Fibroblast of skin of scalp (primary cell): ENCODE measurements at regions not wholly inside any gene's neighbourhood (a gene's known extent, or its start where the extent isn't known, plus 50 kb on each side); places are given as distances from the start of the nearest gene placed in this dataset.
"Not testable (repeated sequence)": the region's sequence is repeated elsewhere in the genome, so short reads cannot be mapped to it uniquely, and the experiment has no call there.

Experiments
- DNase-seq: peaks from one replicate; pipeline ENCODE4 v3.0.0-alpha.2; 2013

DNA sequence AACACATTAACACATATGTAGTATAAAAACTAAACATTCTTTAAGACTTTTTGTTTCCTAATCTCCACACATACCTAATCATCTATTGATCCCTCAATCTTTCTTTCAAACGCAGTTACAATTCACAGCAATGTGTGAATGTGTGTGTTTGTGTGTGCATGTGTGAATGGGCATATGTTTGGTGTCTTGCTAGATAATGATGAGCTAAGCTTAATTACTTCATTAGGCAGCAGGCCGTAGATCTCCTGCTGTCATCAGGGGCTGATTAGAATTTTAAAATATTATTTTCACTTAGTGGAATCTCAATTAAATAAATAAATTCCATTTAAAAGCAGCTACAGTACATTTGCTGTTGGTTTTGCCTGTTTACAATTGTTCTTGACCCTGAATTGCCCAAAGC lies 187.8 kb upstream of the LHX8 start:
- DNase-seq: no peak

DNA sequence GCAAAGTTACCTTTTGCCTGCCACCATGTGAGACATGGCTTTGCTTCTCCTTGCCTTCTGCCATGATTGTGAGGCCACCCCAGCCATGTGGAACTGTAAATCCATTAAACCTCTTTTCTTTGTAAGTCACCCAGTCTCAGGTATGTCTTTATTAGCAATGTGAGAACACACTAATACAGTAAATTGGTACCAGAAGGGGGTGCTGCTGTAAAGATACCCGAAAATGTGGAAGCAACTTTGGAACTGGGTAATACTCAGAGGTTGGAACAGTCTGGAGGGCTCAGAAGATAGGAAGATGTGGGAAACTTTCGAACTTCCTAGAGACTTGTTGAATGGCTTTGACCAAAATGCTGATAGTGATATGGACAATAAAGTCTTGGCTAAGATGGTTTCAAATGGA lies 184.8 kb upstream of the LHX8 start:
- DNase-seq: not testable (repeated sequence)

DNA sequence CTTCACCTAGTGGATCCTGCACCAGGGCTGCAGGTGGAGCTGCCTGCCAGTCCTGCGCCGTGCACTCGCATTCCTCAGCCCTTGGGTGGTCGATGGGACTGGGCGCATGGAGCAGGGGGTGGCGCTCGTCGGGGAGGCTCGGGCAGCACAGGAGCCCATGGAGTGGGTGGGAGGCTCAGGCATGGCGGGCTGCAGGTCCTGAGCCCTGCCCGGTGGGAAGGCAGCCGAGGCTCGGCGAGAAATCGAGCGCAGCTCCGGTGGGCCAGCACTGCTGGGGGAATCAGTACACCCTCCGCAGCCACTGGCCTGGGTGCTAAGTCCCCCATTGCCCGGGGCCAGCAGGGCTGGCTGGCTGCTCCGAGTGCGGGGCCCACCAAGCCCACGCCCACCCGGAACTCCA lies 182.2 kb upstream of the LHX8 start:
- not testable (repeated sequence) for DNase-seq

DNA sequence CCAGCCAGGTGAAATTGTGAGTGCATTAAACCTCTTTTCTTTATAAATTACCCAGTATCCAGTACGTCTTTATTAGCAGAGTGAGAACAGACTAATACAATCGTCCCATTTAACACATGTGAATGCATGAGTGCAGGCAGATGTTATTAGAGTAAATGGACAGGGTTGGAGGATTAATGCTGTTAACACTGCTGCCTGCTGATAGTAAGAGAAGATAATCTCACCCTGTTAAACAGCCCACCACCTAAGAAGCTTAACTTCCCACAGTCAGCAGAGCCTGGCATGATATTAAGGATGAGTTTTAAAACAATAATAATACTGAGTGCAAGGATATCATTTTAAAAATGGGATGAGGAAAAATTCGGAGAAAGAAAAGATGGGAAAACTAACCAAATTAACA lies 181.4 kb upstream of the LHX8 start:
- DNase-seq: no peak

DNA sequence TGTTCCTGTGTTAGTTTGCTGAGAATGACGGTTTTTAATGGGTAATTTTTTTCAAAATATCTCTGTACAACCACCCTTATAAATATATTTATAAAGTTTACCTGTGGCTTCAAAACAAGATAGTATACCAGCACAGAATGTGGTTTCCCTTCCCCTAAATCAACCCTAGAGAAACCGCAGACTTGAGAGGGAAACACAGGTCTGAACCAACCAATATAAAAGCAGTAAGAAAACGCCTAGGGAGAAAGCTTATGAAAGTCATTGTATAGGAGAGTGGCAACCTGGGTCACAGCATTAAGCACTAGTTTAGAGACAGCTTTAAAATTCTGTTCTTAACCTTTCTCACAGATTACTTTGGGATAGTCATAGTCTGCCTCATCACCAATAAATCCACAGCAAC lies 180.6 kb upstream of the LHX8 start:
- no peak for DNase-seq

DNA sequence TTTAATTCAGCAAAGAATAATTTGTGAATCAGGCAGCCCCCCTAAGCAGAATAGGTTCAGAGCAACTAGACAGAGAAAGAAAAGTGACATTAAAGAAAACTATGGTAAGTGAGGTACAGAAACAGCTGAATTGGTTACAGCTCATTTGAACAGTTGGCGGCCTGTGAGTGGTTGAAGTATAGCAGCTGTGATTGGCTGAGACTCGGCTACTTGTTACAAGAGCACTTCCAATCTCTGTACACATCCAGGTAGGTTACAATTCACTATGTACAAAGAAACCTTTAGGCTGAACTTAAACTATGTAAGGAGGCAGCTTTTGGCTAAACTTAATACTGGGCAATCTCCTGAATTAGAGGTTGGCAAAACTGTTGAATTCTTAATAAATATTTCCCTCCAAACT lies 171.1 kb upstream of the LHX8 start:
- DNase-seq: no peak

DNA sequence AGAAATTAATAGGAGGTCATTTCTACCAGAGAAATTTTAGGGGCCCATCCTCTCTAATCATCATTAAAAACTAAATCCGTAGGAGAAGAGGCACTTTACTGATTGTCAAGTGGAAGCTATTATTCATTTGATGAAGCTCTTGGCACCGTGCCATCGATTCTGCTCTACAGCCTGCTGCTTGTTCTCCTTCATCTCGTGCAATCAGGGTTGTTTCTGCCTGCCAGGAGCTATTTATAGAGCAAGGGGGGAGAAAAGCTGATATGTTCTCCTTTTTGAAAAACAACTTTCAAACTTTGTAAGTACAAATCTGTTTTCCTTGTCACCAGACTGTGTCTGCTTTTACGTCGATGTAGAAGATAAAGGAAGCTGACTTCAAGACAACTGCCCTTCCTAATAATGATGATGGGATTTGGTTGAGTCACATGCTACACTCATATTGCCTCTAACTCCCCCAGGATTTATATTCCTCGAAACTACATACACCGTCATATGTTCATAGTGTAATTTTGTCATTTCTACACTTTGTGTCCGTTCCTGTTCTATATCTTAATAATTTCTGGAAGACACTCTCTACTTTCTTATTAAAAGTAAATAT lies 169.6 kb upstream of the LHX8 start:
- peak; percentile 15 for DNase-seq

DNA sequence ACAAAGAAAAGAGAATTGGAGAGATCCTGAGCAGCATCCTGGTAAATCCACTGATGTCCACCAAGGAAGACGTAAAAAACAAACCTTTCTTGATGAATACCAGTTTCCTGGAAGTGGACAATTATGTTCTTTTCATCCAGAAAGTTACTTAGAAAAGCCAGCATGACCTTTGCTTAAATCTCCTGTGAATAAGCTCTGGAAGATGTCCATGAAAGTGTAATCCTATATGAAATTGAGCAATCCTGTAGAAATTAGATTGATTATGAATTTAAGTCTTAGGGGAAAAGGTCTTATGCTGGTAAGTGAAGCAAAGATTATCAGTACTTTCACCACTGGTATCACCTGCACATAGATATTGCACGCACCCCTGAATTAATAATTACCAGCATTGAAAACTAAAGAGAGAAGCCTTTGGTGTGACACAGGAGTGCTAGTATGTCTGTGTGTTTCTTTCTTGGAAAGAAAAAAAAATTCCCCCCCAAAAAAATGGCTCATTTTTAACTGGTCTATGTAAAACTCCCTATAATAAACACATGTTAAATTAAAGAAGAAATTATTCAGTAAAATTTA lies 164.5 kb upstream of the LHX8 start:
- DNase-seq: no peak

DNA sequence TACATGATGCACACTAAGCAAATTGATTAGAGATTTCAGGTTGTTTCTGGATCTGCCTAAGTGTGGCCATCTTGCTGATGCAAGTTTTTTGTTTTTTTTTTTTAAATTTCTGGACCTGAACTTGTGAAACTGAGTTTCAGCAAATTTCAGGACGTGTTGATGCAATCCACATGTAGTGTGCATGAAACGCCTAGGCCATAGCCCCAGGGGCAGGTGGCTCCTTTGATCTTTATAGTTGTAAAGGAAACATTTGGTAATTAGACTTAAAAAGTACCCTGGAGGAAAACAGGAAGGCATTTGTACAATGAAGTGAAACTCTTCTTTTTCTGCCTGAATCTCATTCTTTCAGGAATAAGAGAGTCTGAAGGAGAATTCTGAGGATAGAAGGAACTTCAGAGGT lies 162.2 kb upstream of the LHX8 start:
- DNase-seq: no peak

DNA sequence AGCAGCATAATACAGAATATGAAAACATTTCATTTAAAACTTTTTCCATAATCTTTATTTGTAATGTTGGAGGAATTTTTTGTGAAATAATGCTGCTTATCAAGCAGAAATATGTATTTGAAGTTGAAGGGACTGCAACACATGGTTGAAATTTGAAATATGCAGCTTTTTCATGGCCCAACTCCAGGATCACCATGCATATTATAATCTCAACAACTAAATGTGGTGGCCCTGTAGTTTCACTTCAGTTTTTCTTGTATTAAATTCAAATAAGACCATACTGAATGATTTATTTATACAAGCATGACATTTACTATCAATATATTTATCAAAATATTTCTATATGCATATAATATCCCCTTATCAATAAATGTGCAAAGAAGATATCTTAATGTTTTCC lies 157.7 kb upstream of the LHX8 start:
- DNase-seq: no peak

DNA sequence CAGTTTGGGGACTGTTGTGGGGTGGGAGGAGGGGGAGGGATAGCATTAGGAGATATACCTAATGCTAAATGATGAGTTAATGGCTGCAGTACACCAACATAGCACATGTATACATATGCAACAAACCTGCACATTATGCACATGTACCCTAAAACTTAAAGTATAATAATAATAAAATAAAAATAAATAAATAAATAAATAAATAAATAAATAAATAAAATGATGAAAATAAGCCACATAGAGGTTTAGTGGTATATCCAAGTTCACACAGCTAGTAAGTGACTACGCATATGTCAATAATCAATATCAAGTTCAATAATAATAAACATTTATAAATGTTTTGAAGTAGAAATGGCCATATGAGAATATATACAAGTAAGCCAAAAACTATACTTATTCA lies 141.7 kb upstream of the LHX8 start:
- not testable (repeated sequence) for DNase-seq

DNA sequence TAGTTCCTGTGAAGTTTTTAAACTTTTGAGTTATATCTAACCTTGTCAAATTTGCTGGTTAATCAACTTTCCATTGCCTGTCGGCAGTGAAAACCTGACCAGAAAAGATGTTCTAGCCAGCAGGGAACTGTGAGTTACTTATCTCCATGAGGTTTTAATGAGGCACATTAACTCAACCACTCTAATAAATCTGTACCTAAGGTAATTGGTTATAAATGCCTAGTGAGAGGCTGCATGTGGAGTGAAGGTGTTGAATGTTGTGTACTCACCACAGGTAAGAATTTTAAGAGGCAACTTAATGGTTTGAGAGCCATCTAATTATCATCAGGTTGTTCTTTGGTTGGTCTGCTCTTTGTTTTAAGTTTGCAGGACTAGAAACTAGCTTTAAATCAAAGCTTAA lies 138.4 kb upstream of the LHX8 start:
- no peak for DNase-seq

DNA sequence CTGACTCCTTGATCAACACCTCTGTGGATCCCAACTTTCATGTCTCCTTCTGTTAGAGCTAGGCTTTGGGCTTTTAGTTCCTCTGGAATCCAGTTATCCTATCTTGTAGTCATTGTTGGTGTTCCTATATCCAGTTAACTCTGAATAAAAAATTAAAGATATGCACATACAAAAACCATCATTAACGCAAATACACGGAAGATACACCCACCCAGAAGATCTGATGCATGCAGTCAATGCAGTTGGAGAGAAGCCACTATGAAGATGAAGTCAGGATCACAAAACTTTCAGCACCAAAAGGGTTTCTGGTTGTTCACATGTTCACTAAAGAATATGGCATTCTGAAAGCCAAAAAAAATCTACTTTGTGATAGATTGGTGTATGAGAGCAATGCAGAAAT lies 123.6 kb upstream of the LHX8 start:
- no peak for DNase-seq

DNA sequence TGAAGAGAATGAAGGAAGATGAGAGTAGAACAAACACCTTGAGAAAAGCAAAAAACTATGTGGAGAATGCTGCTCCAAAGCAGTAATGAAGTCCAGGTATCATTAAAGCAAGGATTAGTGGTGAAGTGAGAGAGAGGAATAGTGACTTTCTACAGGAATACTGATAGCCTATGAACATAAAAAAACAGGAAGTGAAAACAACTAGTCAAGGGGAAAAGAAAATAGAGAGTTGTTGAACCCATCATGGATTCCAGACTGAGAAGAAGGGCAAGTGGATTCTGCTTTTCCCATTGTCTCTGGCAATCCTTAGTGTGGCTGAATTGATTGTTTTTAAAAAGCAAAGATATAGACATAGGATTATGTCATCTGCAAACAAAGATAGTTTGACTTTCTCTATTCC lies 119.9 kb upstream of the LHX8 start:
- DNase-seq: no peak

DNA sequence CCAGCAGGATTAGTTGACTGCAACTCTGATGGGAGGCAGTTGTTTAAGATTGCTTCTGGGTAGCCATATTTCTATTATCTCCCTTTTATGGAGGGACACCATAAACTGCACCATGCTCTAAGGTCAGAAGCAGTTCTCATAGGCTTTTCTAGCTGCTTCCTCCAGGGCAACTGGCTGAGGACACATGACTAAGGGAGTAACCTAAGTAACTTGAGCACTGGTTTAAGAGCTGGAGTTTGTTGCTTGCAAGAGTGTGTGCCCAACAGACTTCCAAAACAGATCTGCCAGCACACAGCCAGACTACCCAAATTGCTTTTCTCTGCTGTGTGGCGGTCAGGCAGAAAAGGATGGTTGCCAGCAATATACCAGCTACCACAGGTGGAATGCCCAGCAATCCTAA lies 111.2 kb upstream of the LHX8 start:
- no peak for DNase-seq

DNA sequence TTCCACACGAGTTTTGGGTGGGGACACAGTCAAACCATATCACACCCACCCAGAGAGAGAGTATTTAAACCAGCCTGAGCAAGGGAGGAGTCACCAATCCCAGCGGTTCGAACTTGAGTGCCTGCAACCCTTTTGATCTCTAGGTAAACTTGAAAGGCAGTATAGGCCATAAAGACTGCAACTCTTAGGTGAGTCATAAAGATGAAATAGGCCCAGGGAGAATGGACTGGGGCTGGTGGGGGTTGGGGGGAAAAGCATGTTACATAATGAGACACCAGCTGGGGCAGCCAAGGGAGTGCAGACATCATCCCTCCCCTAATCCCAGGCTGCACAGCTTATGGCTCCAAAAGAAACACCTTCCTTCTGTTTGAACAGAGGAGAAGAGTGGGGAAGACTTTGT lies 99.8 kb upstream of the LHX8 start:
- DNase-seq: no peak

DNA sequence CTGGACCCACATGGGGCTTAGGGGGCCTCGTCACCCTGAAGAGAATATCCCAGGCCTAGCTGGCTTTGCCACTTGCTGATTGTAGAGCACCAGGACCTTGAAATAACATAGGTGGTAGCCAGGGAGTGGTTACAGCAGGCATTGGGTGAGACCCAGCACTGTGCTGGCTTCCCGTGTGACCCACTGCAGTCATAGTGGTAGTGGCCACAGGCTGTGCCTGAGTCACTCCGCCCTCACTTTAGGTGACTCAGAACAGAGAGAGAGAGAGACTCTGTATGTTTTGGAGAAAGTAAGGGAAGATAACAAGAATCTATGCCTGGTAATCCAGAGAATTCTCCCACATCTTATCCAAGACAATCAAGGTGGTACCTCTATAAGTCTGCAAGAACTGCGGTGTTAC lies 98.7 kb upstream of the LHX8 start:
- no peak for DNase-seq

DNA sequence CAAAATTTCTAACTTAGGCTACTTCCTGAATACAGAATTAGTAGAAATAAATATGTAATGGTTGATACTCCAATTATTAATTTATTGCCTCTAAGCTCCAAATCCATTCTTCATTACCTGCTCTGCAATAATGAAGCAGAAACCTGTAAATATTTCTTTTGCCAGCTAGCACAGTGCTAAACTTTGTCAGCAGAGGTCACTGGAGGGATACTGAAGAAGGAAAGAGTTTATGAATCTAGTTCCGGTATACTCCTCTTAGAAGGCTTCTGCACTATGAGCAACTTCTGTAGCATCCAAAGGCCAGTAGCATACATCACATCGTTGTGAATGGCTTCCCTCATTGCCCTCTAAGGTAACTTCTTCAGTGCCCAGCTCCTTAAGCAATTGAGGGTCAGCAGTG lies 81.0 kb upstream of the LHX8 start:
- DNase-seq: no peak

DNA sequence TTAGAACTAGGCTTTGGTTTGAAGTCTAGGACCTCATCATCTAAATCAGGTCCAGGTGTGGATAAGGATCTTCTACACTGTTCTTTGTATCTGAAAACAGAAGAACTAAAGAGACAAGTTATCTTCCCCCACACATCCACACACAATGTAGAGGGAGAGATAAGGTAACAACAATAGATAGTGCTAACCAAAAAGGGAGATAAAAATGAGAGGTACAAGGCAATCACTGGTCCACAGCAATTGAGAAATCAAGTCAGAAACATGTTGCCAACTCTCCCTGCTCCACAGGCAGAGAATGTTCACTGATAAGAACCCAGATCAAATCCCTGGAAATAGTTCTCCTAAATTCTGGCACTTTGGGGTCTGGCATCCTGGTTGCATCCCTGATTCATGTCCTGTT lies 75.8 kb upstream of the LHX8 start:
- DNase-seq: no peak

DNA sequence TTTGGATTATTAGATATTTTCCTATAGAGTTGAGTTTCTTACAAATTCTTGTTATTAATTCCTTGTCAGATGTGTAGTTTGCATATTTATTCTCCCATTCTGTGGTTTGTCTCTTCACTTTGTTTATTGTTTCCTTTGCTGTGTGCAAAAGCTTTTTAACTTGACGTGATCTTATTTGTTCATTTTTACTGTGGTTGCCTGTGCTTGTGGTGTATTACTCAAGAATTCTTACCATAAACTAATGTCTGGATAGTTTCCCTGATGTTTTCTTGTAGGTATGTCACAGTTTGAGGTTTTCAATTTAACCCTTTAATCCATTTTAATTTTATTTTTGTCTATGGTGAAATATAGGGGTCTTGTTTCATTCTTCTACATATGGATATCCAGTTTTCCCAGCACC lies 72.1 kb upstream of the LHX8 start:
- DNase-seq: no peak

DNA sequence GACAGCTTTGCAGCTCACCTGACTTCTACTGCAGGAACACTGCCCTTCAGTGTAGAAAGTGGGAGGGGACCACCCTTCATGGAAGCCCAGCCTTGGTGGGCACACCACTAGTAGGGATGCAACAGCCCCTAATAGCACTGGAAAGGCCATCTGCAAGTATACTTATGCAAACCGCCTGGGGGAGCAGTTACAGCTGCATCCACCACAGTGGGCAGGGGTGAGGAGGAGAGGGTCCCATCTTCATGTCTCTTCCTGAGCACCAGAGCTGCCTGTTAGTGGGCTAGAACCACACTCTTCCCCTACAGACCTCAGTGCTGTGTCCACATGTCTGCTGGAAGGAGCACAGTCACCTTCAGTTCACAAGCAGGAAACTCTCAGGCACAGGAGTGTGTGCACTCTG lies 66.2 kb upstream of the LHX8 start:
- no peak for DNase-seq

DNA sequence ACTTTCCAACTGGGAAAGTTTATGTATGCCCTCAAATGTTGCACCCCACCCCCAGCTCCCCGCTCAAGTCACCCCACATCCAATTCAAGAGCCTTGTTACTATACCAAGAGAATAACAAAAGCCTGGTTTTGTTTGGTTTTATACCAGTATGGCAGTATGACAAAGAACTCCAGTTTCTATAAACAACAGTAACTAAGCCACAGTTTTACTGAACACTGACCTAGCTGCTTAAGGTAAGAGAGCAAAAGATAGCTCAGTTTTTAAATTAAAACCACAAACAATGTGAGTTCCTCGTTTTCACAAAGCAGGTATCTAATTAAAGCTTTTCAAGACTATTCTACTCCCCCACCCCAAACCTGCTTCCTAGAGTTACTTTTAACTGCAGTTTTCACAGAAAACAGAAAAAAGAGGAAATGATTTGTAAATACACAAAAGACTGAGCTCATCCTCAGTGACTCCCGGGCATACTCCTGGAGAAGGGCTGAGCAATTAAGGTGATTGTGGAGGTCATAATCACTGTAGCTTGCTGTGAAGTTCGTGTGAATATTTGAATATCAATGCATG lies 59.3 kb upstream of the LHX8 start:
- DNase-seq: no peak

DNA sequence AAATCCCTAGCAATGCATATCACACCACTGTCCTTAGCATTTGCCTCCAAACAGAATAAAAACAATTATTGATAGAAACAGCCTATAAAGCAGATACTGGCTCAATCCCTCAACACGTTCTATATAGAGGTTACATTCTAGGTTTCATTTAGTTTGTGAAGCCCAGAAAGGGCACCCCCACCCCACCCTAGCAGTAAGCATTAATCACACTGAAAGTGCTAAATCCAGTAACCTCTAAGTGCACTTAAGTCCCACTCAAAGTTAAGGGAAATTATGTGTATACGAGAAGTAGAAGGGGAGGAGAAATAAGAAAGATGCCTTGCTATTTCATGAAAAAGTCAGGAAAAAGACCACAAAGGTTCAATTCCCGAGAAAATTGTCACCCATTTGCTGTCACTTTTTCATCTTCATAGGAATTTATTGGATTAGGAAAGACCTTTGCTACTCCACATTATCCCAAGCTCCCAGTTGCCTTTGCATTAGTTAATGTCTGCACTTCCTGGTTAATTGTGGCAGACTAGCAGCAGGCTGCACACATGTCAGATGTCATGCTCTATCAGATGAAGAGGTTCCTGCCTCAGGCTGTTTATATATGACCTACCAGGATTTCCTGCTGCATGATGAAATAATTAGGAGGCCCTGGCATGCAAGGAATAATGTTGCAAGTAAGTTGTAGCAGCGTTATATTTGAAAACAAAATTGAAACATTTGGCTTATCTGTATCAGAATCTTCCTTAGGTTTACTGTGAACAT lies 54.5 kb upstream of the LHX8 start:
- peak; percentile 15 for DNase-seq

DNA sequence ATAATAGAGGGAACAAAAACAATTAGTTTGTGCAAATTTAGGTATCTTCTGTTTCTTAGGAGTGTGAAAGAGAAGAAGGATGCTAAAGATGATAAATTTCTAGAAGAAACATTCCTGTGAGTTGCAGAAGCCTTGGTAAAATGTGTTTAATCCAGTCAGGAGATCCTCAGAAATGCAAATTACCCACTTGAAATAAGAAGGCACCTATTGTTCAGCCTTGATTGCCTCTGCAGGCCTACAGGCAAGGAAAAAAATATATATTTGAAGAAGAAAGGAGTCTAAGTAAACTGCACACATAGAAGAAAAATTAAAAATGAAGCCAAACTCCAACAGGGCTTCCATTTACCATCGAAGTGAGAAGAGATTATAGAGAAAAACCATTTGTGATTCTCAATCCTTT lies 51.0 kb upstream of the LHX8 start:
- no peak for DNase-seq
